Fibroblast of skin of left quadriceps (primary cell): ENCODE measurements at regions not wholly inside any gene's neighbourhood (a gene's known extent, or its start where the extent isn't known, plus 50 kb on each side); places are given as distances from the start of the nearest gene placed in this dataset.

ENCODE experiments used
- DNase-seq, 2 experiments: peaks; one replicate each; pipeline ENCODE4 v3.0.0-alpha.2; 2013; ENCODE audit warnings: low read depth in 2 of 2

- no peak for DNase-seq
Measured at GRCh38 chr1:78420688-78421087, 70.1 kb upstream of the PTGFR start.

GRCh38 chr1:78424720-78425119 lies 66.1 kb upstream of the PTGFR start:
- DNase-seq: no peak

- DNase-seq: no peak
Measured at GRCh38 chr1:78426408-78426807, 64.4 kb upstream of the PTGFR start.

GRCh38 chr1:78427506-78427905 lies 63.3 kb upstream of the PTGFR start:
- DNase-seq: no peak

GRCh38 chr1:78432016-78432415 lies 58.8 kb upstream of the PTGFR start:
- DNase-seq: no peak

GRCh38 chr1:78434351-78434750 lies 56.4 kb upstream of the PTGFR start:
- no peak for DNase-seq

- no peak for DNase-seq
Measured at GRCh38 chr1:78436961-78437360, 53.8 kb upstream of the PTGFR start.

- DNase-seq: no peak
Measured at GRCh38 chr1:78437396-78437795, 53.4 kb upstream of the PTGFR start.

- no peak for DNase-seq
Measured at GRCh38 chr1:78437941-78438340, 52.8 kb upstream of the PTGFR start.

- DNase-seq: peak; percentile 69 to 72
Measured at GRCh38 chr1:78440381-78440793, 50.4 kb upstream of the PTGFR start.
